GM12801 (cell line): ENCODE measurements at regions not wholly inside any gene's neighbourhood (a gene's known extent, or its start where the extent isn't known, plus 50 kb on each side); places are given as distances from the start of the nearest gene placed in this dataset.

Experiments used
- CTCF ChIP-seq: IDR thresholded peaks from one replicate; pipeline ENCODE4 v1.5.1; 2011; ENCODE audit warnings: control low read depth; ENCODE audit not compliant: insufficient read length; ENCODE audit errors: extremely low read depth

GRCh38 chr7:131109011-131109758 is 218.5 kb upstream of the MKLN1 start:
- no peak for TF ChIP-seq CTCF

- TF ChIP-seq CTCF, result no peak
Observed at GRCh38 chr7:131109759-131110296, 217.8 kb upstream of the MKLN1 start.

- no peak for TF ChIP-seq CTCF
Observed at GRCh38 chr7:131110297-131111080, 217.2 kb upstream of the MKLN1 start.

GRCh38 chr7:131111081-131111576 is 216.5 kb upstream of the MKLN1 start:
- no peak for TF ChIP-seq CTCF

GRCh38 chr7:131111792-131112191 is 215.9 kb upstream of the MKLN1 start:
- no peak for TF ChIP-seq CTCF

- no peak for TF ChIP-seq CTCF
Observed at GRCh38 chr7:131112431-131112830, 215.2 kb upstream of the MKLN1 start.

GRCh38 chr7:131115340-131115739 is 212.3 kb upstream of the MKLN1 start:
- no peak for TF ChIP-seq CTCF
